GM18508 (cell line): ENCODE measurements at regions not wholly inside any gene's neighbourhood (a gene's known extent, or its start where the extent isn't known, plus 50 kb on each side); places are given as distances from the start of the nearest gene placed in this dataset.

ENCODE experiments used
- ATAC-seq: cut with Tn5 transposase; IDR thresholded peaks from one replicate; pipeline ENCODE4 v1.9.1; 2021; ENCODE audit warnings: moderate number of reproducible peaks; ENCODE audit not compliant: insufficient read depth, unreplicated experiment

DNA sequence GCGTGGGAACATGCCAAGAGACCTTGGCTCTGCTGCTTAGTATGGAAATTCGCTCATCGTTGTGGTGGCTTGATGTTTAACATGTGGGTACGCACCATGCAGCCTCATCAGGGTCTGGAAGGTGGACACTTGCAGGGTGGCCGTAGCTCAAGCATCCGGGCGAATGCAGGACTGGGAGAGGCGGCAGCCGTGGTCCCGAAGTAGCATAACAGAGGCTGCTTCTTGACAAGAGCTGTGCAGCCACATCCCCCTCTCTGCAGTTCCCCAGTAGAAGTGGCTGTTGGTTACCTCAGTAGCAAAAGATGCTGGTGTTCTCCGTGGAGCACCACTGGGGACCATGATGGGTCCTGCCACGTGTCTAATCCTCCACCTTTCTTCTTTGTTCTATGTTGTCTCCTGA, 195.0 kb downstream of the THBS2 start:
- no peak for ATAC-seq

DNA sequence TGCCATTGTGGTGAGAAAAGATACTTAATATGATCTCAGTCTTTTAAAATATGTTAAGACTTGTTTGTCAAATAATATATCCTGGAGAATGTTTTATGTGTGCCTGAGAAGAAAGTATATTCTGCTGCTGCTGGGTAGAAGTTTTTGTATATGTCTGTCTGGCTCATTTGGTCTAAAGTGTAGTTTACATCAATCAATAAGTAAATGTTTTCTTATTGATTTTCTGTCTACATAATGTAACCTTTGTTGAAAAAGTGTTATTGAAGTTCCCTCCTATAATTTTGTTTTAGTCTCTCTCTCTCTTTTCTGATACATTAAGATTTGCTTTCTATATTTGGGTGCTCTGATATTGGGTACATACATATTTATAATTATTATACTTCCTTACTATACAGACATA, 201.2 kb downstream of the THBS2 start:
- no peak for ATAC-seq

DNA sequence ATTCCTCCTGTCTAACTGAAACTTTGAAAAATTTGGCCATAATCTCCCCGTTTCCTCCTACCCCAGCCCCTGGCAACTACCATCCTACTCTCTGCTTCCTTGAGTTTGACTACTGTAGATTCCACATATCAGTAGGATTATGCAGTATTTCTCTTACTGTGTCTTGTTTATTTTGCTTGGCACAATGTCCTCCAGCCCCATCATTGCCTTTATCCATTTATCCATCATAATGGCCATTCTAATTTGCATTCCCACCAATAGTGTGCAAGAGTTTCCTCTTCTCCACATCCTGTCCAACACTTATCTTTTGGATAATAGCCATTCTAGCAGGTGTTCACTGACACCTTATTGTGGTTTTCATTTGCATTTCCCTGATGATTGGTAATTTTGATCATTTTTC, 202.3 kb downstream of the THBS2 start:
- no peak for ATAC-seq

DNA sequence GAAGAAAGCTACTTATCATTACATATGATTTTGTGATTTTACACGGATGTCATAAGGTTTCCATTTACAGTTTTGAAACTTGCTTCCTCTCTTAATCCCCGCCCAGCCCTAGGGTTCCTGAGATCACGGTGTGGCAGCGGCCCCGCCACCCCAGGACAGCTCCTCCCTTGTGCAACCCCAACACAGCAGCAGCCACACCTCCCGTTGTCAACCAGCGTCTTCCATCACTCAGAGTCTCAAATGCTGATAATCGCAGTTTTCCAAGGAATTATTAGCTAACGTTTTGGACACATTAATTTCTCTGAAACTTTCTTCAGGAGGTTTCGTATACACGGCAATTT, 204.8 kb downstream of the THBS2 start:
- no peak for ATAC-seq

DNA sequence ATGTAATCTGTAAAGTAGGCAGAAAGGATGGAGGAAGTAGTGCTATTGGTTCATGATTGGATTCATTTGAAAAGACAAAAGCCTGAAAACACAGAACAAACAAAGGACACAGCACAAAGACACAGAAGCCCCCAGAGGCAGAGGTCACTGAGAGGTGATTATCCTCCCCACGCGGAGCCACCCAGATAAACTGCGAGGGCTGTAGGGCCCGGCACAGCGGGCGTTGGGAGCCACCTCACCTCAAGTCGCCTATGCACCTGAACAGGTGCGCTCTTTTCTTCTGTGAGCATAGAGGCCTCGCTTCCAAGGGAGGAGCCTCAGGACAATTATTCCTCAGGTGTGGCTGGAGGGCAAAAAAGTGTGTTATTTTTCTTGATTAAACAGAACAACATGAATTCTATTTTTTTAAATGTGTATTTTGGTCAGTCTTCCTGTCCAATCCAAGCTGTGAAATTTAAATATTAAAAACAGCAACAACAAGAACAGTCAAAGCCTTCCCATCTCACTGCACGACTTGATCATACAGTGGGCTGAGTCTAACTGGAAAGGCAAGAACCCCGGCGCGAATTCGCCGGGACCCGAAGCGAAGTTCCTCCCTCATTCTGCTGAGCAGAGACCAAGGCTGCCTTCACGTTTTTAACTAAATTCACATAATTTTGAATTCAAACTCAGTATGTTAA, 205.3 kb downstream of the THBS2 start:
- no peak for ATAC-seq

DNA sequence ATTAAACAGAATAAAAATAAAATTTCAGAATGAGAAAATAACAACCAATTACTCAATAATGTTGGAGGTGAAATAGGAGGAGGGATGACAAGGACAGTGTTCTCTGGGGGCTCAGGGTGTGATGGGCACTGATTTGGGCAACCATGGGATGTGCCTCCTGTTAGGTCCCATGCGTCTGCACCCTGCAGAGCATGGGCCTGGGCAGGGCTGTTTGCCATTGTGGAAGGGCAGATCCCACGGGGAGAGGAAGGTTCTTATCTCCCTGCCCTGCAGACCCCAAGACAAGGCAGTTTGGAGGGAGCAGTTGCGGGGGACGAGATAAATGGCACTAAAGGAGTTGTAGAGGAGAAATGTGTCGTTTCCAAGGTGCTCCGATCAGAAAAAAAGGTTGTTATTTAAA, 206.3 kb downstream of the THBS2 start:
- ATAC-seq = no peak

DNA sequence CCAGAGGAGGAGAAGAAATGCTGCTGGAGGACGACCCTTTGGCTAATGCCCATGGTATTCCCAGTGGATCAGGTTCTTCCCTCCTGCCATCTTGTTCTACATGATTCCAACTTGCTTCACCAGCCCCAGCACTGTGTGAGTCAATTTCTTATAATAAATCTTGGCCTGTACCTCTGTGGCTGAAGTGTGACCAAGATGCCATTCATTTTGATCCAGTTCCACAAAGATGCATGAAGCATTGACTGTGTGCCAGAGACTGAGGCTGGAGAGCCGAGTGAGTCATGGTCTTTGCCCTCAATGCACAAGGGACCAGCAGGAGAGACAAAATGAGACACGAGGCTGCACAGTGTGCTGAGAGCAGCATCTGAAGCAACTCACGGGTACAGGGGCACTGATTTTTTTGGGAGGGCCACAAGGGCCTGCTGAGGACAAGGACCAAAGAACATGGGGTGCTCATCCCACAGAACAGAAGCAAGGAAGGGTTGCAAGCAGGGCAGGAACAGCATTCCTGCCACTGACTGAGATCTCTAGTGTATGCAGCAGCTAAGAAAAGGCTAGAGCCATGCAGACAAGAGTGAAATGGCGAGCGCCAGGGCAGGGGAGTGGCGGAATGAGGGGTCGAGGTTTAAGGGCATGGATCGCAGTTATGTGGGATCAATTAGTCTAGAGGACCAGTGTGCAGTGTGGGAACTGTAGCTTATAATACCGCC, 207.0 kb downstream of the THBS2 start:
- no peak for ATAC-seq

DNA sequence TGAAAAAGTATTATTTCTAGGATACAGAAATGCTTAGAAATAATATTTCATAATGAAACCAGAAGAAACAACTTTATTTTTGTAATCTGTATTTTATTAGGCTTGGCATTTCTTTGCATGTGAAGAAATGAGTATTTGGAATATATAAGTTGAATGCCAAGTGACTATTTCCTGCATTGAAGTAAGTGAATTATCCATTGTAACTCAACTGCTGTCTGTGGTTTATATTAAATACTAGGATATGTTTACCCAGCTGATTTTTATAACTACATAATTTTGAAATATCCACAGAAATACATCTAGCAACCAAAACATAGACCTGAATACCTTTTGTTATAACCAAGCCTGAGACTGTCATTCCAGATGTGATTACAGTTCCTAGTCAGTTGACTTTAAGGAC, 207.6 kb downstream of the THBS2 start:
- ATAC-seq = no peak

DNA sequence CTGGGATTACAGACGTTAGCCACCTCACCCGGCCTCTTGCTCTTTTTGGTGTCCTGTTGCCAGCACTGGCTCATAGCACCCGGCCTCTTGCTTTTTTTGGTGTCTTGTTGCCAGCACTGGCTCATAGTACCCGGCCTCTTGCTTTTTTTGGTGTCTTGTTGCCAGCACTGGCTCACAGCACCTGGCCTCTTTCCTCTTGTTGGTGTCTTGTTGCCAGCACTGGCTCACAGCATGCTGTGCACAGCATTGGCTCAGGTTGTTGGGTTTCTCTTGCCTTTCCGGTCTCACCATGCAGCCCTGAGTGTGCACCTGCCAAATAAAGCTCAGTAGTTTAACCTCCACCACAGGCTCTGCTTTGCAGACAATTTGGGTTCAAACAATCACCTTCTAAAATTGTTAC, 208.2 kb downstream of the THBS2 start:
- ATAC-seq = no peak

DNA sequence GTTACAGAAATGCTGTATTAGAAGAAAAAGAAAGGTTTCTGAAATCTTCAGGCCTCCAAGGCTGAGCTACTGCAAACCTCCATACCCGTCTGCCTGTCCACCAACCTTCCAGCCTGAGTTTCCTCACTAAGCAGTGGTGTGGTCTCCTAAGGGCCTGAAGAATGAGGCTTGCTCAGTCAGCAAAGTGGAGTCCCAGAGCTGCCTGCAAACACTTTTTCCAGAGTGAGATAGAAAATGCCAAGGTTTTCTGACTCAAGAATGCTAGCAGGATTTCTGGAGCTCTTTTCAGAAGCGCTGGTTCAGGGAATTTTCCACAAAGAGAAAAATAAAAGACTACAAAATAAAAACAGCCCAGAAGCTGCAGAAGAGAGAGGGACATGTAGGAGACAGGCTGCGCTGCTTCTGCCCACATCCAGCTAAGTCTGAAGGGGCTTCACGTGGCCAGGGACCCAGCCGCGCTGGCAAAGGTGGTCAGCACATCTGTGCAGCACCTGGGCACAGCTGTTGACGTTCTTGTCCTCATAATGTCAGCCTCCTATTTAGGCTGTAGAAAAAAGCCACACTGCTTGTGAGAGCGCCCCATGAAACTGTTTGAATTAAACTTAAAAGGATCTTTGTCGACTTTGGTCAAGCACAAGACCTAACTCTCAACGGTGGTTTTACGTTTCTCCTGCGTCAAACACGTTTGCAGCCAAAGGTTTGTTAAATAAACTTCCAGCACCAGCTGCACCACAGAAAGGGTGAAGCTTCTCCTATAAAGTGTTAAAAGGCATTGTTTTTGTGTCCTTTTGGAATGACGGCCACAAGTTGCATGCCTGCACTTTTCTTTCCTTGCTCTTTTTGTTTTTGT, 209.0 kb downstream of the THBS2 start:
- ATAC-seq = no peak

DNA sequence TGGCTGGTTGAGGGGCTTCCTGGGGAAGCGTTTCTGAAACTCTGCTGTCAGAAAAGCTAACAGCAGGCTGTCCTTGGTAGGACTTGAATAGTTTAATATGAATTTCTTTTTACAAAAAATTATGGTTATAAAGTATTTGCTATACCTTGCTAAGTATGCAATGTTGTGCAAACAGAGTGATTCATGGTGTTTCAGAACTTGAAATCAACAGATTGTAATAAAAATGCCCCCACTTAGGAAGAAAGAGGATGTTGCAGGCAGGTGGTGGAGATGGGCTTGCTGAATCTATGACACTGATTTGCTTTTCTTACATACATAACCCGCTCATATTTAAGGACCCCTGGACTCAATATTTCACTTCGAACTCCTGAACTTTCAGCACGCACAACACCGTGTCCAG, 211.6 kb downstream of the THBS2 start:
- ATAC-seq = no peak

DNA sequence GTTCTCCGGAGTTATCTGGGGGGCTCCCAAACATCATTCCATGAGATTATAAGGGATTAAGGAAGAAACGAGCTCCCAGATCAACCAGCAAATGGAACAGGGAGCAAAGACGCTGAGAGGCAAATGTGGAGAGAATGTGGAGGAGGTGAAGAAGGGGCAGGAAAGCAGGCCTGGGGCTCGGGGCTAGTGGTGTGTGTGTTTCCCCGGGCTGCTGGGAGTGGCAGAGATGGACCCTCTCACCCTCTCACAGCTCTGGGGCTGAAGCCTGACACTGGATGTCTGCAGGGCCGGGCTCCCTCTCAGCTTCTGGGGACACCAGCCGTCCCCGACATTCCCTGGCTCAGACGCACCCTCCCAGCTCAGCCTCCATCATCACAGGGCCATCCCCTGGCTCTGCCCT, 212.6 kb downstream of the THBS2 start:
- ATAC-seq = no peak

DNA sequence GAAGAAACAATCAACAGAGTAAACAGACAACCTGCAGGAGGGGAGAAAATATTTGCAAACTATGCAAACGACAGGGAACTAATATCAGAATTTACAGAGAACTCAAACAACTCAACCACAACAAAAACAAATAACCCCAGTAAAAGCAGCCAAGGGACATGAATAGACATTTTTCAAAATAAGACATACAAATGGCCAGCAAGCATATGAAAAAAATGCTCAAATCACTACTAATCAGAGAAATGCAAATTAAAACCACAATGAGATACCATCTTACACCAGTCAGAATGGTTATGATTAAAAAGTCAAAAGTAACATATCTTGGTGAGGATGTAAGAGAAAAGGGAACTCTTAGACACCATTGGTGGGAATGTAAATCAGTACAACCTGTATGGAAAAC, 215.0 kb downstream of the THBS2 start:
- ATAC-seq = no peak

DNA sequence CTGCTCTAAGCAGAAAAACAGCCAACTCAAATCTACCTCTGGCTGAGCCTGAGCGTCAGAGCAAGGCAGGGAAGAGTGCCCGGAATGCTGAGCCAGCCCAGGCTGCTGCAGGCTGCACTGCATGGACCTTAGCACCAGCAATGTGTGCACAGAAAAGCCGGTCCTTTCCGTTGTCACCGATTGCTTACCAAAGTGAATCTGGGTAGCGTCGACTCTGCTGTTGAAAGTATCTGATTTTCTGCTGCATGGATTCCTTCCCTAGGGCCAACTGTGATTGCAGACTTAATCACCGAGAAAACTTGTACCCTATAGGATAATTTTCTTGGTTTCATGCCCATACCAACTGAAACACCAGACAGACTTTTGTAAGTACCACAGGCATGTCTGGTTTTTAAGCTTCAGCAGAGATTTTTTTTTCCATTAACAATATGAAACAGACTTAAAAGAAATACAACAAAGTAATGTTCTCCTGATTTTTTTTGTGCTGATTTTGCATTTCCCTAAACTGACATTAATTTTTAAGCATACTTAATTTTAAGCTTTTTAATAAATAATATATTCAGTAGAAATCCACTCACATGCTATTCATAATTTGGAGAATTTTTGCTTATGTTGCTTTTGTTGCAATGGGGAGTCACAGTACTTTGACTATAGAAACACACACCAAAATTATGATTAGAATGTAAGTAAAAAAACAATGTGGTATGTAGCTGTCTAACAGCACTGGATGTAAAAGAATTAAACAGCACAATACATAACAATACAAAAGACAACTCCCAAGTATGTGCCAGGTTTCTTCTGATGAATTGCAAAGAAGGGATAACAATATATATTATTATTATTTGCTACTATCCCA, 218.0 kb downstream of the THBS2 start:
- no peak for ATAC-seq

DNA sequence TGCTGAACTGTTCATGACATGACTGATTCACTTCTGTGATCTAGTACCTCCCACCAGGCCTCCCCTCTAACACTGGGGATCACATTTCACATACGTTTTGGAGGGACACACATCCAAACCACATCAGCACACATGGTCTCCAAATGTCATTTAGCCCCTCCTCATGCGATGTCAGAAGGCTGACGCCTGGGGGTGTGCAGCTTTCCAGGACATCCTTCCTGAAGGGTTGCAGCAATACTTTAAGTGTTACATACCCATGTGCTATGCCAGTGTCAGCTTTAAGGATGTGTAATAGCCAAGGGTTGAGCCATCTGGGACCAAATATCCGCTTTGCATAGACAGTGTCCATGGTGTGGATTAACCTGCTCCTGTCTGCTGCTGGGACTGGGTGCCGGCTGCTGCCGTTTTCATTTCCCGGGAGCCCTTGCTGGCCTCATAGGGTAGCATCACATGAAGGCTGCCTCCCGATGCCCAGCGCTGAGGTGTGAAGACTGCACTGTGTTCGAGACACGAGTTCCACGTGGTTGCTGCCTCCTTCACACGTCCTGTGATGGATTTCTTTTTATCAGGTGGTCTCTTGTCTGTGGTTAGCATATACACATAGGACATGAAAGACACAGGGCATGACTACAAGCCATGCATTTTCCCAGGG, 219.0 kb downstream of the THBS2 start:
- no peak for ATAC-seq

DNA sequence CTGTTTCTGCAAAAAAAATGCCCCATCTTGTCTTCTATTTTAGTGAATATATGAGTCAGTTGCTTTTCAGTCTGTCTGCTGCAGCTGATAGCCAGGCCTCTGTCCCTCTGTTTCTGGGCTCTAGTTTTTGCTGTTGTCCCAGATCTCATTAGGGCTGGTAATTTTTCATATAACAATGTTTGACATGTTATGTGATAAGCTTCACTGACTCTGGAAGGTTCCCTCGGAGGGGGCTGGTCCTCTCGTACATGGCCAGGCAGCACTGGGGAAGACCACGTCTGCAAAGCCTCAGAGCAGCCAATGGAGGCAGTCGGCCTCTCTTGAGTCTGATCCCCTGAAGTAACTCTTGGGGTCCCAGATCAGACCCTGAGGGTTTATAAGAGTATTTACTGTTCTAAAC, 223.8 kb downstream of the THBS2 start:
- ATAC-seq = no peak

DNA sequence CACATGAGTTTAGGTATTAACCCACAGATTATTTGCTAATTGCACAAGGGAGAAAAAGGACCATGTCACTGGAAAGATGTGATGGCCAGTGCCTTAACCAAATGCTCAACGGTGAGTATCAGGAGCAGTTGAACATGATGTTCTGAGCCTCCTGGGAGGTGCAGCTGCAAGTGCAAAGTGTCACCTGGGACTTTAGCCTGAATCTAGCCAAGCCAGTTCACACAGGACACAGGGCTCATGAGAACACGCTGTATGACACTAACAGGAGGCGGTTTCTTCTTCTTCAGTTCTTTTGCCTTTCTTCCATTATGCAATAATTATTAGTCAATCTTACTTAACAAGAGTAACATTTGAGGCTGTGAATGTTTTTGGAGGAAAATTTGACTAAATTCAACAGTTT, 225.3 kb downstream of the THBS2 start:
- no peak for ATAC-seq

DNA sequence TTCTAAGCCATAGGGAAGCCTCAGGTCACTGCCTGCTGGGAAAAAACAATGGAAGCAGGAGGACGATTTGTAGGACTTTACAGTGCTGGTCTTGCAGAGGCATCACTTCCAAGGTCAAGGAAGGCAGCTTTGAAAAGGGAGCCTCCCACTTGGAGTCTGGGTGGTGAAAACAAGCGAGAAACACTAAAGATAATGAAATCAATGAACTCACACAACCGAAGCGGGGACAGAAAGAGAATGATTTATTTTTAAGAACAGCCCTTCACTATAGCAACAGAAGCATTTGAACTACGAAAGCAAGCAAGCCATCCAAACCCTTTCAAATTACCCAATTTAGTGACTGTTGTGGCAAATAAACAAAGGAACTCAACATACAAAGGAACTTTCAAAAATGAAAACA, 227.5 kb downstream of the THBS2 start:
- ATAC-seq = no peak

DNA sequence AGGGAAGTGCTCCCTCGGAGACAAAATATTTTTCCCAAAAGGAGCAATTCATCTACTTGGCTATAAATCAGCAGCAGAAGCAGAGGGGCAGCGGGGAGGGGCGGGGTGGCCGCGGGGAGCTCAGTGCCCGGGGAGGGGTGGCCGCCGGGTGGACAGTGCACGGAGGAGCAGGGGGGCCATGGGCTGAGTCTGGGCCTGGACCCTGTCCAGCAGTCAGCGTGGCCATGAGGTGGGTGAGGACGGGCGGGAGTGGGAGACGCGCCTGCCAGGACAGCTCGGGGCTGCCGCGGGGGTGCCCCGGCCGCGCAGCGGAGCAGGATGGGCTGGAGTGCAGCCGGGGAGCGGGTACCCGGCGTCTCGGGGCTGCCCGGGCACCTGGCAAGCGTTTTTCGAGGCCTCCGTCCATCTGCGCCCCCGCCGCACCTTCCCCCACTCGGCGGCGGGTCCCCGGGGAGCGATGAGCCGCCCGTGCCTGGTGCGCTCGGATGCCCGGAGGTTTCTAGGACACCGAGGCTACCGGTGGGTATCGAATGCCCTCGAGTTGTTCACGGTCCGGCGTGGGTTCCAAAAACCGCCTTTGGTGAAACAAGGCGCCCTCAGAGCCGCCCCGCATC, 229.5 kb downstream of the THBS2 start:
- no peak for ATAC-seq
